KMS-11 (cell line): ENCODE measurements at regions not wholly inside any gene's neighbourhood (a gene's known extent, or its start where the extent isn't known, plus 50 kb on each side); places are given as distances from the start of the nearest gene placed in this dataset.

Source experiments
- H2AFZ ChIP-seq: fragments of 200-600 bp; sonication (generic); 2 replicates; pipeline ENCODE4 v1.6.1; 2016; ENCODE audit warnings: antibody characterized with exemption, mixed run types, low read depth
- H3K27ac ChIP-seq: fragments of 200-600 bp; sonication (generic); 2 replicates; pipeline ENCODE4 v1.6.1; 2016; ENCODE audit warnings: mild to moderate bottlenecking, mixed run types
- H3K27me3 ChIP-seq: fragments of 200-600 bp; sonication (generic); 2 replicates; pipeline ENCODE4 v1.6.1; 2017; ENCODE audit warnings: mild to moderate bottlenecking, low read depth, mixed run types, moderate library complexity; ENCODE audit not compliant: insufficient read depth
- H3K36me3 ChIP-seq: fragments of 200-600 bp; sonication (generic); 2 replicates; pipeline ENCODE4 v1.6.1; 2017; ENCODE audit warnings: mild to moderate bottlenecking, mixed run types; ENCODE audit not compliant: insufficient read depth
- H3K4me1 ChIP-seq: fragments of 200-600 bp; sonication (generic); 2 replicates; pipeline ENCODE4 v1.6.1; 2016; ENCODE audit warnings: mild to moderate bottlenecking, low read depth, mixed run types; ENCODE audit not compliant: poor library complexity, severe bottlenecking
- H3K4me2 ChIP-seq: fragments of 200-600 bp; sonication (generic); 2 replicates; pipeline ENCODE4 v1.7.0; 2016; ENCODE audit warnings: mild to moderate bottlenecking, mixed run types
- H3K4me3 ChIP-seq: fragments of 200-600 bp; sonication (generic); IDR thresholded peaks from 2 replicates; pipeline ENCODE4 v1.6.1; 2017; ENCODE audit warnings: low read depth, low read length, mixed read lengths; ENCODE audit not compliant: insufficient read depth
- H3K79me2 ChIP-seq: fragments of 200-600 bp; sonication (generic); 2 replicates; pipeline ENCODE4 v1.6.1; 2016; ENCODE audit warnings: low read depth, mixed run types; ENCODE audit not compliant: insufficient read depth
- H3K9ac ChIP-seq: fragments of 200-600 bp; sonication (generic); 2 replicates; pipeline ENCODE4 v1.6.1; 2016; ENCODE audit warnings: mild to moderate bottlenecking, mixed run types
- H4K20me1 ChIP-seq: fragments of 200-600 bp; sonication (generic); 2 replicates; pipeline ENCODE4 v1.6.1; 2016; ENCODE audit warnings: mild to moderate bottlenecking, mixed run types; ENCODE audit not compliant: insufficient read depth
- TF ChIP-seq, protein P1 (sequence below): fragments of 200-600 bp; sonication (generic); conservative IDR thresholded peaks from 2 replicates; pipeline ENCODE4 v1.6.1; 2017; ENCODE audit warnings: low read depth, mild to moderate bottlenecking, antibody characterized with exemption, low read length, moderate library complexity, mixed read lengths

GRCh38 chr7:119270045-119270464 is 1002.9 kb upstream of the KCND2 start:
- Histone ChIP-seq H3K36me3 (no peaks in the 10 kb centered on the region), H3K4me3 (no peak overlapping the region), H3K27me3 (no peaks in the 10 kb centered on the region), H3K4me2 (no peak overlapping the region), H2AFZ (peak overlapping the region; percentile 20; the same call in 1 of the 2 replicates), H3K4me1 (no peaks in the 10 kb centered on the region), H3K79me2 (no peaks in the 10 kb centered on the region), H4K20me1 (no peaks in the 10 kb centered on the region), H3K27ac (no peak overlapping the region), H3K9ac (no peak overlapping the region)
- TF ChIP-seq, protein P1, sequence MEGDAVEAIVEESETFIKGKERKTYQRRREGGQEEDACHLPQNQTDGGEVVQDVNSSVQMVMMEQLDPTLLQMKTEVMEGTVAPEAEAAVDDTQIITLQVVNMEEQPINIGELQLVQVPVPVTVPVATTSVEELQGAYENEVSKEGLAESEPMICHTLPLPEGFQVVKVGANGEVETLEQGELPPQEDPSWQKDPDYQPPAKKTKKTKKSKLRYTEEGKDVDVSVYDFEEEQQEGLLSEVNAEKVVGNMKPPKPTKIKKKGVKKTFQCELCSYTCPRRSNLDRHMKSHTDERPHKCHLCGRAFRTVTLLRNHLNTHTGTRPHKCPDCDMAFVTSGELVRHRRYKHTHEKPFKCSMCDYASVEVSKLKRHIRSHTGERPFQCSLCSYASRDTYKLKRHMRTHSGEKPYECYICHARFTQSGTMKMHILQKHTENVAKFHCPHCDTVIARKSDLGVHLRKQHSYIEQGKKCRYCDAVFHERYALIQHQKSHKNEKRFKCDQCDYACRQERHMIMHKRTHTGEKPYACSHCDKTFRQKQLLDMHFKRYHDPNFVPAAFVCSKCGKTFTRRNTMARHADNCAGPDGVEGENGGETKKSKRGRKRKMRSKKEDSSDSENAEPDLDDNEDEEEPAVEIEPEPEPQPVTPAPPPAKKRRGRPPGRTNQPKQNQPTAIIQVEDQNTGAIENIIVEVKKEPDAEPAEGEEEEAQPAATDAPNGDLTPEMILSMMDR, result peak; percentile 99

DNA sequence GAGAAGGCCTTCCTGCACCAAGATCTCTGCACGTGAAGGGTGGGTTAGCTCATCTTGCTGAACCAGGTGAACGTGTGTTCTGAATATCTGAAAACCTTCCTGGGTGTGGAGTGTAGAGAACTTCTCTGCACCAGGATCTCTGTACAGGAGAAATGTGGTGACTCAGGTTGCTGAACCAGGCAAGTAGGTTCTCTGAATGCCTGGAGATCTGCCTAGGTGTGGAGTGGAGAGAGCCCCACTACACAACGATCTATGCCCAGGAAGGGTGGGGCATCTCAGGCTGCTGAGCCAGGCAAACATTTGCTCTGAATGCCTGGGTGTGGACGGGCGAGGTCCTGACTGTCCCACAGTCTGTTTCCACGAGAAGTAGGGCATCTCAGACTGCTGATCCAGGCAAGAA is 1002.3 kb upstream of the KCND2 start:
- Histone ChIP-seq H3K4me1 (no peaks in the 10 kb centered on the region), H3K27me3 (no peaks in the 10 kb centered on the region), H3K36me3 (no peaks in the 10 kb centered on the region), H3K27ac (no peak overlapping the region), H3K79me2 (no peaks in the 10 kb centered on the region), H4K20me1 (no peaks in the 10 kb centered on the region), H3K4me2 (no peak overlapping the region), H3K4me3 (no peak overlapping the region), H3K9ac (no peak overlapping the region), H2AFZ (peak overlapping the region; percentile 20; the same call in 1 of the 2 replicates)
- TF ChIP-seq, protein P1, result no peak

DNA sequence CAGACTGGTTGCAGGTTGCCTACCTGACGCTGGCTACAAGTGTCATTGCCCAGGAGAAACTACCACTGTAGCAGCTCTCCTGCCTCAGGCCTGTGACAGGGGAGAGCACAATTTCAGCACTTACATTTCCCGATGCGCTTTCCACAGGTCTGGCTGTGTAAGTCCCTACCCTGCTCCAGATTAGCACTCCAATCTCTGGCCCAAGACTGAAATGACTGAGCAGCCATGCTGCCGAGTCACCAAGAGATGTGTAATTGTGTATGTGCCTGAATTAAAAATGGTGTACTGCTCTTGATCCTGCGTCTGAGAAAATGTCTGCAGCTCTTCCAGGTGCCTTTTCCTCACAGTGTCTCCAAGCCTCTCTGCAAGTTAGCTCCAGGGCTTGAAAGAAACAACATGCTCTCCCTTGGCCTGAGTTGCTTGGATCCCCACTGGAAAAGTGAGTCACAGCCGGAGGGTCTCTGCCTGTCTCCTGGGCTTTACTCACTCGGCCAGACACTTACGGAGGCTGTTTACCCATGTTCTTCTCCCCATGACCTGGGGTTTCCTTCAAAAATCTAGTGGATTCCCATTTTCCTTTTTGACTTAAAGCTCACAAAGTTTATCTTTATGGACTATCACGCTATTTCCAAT is 1001.7 kb upstream of the KCND2 start:
- H3K27me3 ChIP-seq, result no peaks in the 10 kb centered on the region
- H3K36me3 ChIP-seq, result no peaks in the 10 kb centered on the region
- no peak overlapping the region for H3K27ac ChIP-seq
- no peaks in the 10 kb centered on the region for H4K20me1 ChIP-seq
- H2AFZ ChIP-seq, result no peak overlapping the region
- H3K4me2 ChIP-seq, result no peak overlapping the region
- H3K4me1 ChIP-seq, result no peaks in the 10 kb centered on the region
- no peaks in the 10 kb centered on the region for H3K79me2 ChIP-seq
- no peak overlapping the region for H3K9ac ChIP-seq
- H3K4me3 ChIP-seq, result no peak overlapping the region
- TF ChIP-seq, protein P1, result no peak

- H3K27ac ChIP-seq, result no peak overlapping the region
- no peaks in the 10 kb centered on the region for H3K4me1 ChIP-seq
- TF ChIP-seq, protein P1, result no peak
- H4K20me1 ChIP-seq, result no peaks in the 10 kb centered on the region
- no peak overlapping the region for H3K4me3 ChIP-seq
- H3K79me2 ChIP-seq, result no peaks in the 10 kb centered on the region
- no peaks in the 10 kb centered on the region for H3K36me3 ChIP-seq
- H3K4me2 ChIP-seq, result no peak overlapping the region
- H2AFZ ChIP-seq, result no peak overlapping the region
- H3K27me3 ChIP-seq, result no peaks in the 10 kb centered on the region
- H3K9ac ChIP-seq, result no peak overlapping the region
Measured at GRCh38 chr7:119281181-119281846, 991.7 kb upstream of the KCND2 start.
